Body of pancreas (tissue), 4 donors: ENCODE measurements at regions not wholly inside any gene's neighbourhood (a gene's known extent, or its start where the extent isn't known, plus 50 kb on each side); places are given as distances from the start of the nearest gene placed in this dataset.

Experiments used
- POLR2A ChIP-seq, 3 donors: fragments of 450-650 bp; IDR thresholded peaks; one replicate each; pipeline ENCODE4 v1.6.1; 2016; ENCODE audit warnings: antibody characterized with exemption in 3 of 3, mild to moderate bottlenecking in 2 of 3
- TF ChIP-seq, protein P1 (sequence below), 7 experiments: fragments of 450-650 bp in 4 of 7; fragments of 200-600 bp in 3 of 7; sonication (generic) in 3 of 7; IDR thresholded peaks; one replicate each; pipeline ENCODE4 v1.5.1; 2016 to 2019; ENCODE audit warnings: antibody characterized with exemption in 7 of 7

DNA sequence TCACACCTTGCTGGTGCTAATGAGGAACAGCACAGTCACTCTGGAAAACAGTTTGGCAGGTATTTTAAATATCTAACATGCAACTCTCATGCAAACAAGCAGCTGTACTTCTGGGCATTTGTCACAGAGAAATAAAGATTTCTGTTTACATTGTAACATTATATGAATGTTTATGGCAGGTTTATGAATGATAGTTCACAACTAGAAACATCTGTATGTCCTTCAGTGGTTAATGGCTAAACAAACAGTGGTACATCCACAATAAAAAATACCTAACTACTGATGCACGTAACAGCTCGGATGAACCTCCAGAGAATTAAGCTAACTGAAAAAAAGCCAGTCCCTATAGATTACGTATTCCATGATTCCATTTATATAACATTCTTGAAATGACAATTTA, 109.6 kb downstream of the GPR37 start:
- TF ChIP-seq, protein P1, sequence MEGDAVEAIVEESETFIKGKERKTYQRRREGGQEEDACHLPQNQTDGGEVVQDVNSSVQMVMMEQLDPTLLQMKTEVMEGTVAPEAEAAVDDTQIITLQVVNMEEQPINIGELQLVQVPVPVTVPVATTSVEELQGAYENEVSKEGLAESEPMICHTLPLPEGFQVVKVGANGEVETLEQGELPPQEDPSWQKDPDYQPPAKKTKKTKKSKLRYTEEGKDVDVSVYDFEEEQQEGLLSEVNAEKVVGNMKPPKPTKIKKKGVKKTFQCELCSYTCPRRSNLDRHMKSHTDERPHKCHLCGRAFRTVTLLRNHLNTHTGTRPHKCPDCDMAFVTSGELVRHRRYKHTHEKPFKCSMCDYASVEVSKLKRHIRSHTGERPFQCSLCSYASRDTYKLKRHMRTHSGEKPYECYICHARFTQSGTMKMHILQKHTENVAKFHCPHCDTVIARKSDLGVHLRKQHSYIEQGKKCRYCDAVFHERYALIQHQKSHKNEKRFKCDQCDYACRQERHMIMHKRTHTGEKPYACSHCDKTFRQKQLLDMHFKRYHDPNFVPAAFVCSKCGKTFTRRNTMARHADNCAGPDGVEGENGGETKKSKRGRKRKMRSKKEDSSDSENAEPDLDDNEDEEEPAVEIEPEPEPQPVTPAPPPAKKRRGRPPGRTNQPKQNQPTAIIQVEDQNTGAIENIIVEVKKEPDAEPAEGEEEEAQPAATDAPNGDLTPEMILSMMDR (IDR thresholded peaks at IDR 0.05) = no peak
- TF ChIP-seq POLR2A (IDR thresholded peaks at IDR 0.05) = no peak
